ENCODE measurements at regions not wholly inside any gene's neighbourhood (a gene's known extent, or its start where the extent isn't known, plus 50 kb on each side); places are given as distances from the start of the nearest gene placed in this dataset.

DNA sequence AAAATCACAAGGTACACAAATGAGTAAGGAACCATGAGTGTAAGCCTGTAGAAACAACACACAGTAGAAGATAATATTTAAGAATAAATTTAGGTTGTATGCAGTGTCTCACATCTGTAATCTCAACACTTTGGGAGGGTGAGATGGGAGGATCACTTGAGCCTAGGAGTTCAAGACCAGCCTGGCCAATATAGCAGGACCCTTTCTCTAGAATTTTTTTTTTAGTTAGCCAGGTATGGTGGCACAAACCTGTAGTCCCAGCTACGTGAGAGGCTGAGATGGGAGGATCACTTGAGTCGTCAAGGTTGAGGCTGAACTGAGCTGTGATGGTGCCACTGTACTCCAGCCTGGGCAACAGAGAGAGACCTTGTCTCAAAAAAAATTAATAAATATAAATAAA is 401.2 kb upstream of the RORB start:
- no peak overlapping the region for H4K91ac ChIP-seq (ENCODE audit: insufficient read depth, low read depth, low read length)
- no peak for ATAC-seq (ENCODE audit: low read depth)

More for the DNA sequence above, 401.2 kb upstream of the RORB start:
- no peak overlapping the region for H3K9ac ChIP-seq (ENCODE audit: low read depth, low read length)
- no peak overlapping the region for H3K4me2 ChIP-seq (ENCODE audit: low read depth, low read length)
- H4K5ac ChIP-seq (ENCODE audit: low read depth, low read length) = no peak overlapping the region
- H2BK5ac ChIP-seq (ENCODE audit: low read depth, low read length, poor library complexity, severe bottlenecking) = no peak overlapping the region
- H4K20me1 ChIP-seq (ENCODE audit: insufficient read depth, low read length) = no peaks in the 10 kb centered on the region
- H2BK15ac ChIP-seq (ENCODE audit: low read depth, low read length) = no peak overlapping the region
- no peak overlapping the region for H2BK20ac ChIP-seq (ENCODE audit: low read depth, low read length)
- TF ChIP-seq, protein P1, sequence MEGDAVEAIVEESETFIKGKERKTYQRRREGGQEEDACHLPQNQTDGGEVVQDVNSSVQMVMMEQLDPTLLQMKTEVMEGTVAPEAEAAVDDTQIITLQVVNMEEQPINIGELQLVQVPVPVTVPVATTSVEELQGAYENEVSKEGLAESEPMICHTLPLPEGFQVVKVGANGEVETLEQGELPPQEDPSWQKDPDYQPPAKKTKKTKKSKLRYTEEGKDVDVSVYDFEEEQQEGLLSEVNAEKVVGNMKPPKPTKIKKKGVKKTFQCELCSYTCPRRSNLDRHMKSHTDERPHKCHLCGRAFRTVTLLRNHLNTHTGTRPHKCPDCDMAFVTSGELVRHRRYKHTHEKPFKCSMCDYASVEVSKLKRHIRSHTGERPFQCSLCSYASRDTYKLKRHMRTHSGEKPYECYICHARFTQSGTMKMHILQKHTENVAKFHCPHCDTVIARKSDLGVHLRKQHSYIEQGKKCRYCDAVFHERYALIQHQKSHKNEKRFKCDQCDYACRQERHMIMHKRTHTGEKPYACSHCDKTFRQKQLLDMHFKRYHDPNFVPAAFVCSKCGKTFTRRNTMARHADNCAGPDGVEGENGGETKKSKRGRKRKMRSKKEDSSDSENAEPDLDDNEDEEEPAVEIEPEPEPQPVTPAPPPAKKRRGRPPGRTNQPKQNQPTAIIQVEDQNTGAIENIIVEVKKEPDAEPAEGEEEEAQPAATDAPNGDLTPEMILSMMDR (conservative IDR thresholded peaks at IDR 0.05; ENCODE audit: low read depth, low read length) = no peak
- no peak for TF ChIP-seq MXI1 (IDR thresholded peaks at IDR 0.05; ENCODE audit: borderline replicate concordance, low read depth, low read length)
- TF ChIP-seq MAZ (IDR thresholded peaks at IDR 0.05; ENCODE audit: borderline replicate concordance, low read depth, low read length) = no peak
- TF ChIP-seq POLR2A (IDR thresholded peaks at IDR 0.05; ENCODE audit: low read depth, low read length) = no peak
- no peak for TF ChIP-seq MAFK (IDR thresholded peaks at IDR 0.05; ENCODE audit: low read depth, low read length)
- no peak for TF ChIP-seq CEBPB (IDR thresholded peaks at IDR 0.05; ENCODE audit: low read depth, low read length)
- no peak for TF ChIP-seq NFE2L2 (IDR thresholded peaks at IDR 0.05; ENCODE audit: low read depth, low read length)
- TF ChIP-seq, protein P2, sequence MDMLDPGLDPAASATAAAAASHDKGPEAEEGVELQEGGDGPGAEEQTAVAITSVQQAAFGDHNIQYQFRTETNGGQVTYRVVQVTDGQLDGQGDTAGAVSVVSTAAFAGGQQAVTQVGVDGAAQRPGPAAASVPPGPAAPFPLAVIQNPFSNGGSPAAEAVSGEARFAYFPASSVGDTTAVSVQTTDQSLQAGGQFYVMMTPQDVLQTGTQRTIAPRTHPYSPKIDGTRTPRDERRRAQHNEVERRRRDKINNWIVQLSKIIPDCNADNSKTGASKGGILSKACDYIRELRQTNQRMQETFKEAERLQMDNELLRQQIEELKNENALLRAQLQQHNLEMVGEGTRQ (IDR thresholded peaks at IDR 0.05; ENCODE audit: low read depth, low read length) = no peak
- no peak overlapping the region for H2AFZ ChIP-seq (replicated peaks; ENCODE audit: low read length, poor library complexity)
- no peak overlapping the region for H2AK5ac ChIP-seq (ENCODE audit: low read depth, low read length)
- H3K4me1 ChIP-seq (ENCODE audit: control insufficient read depth, insufficient read depth, low read length) = no peaks in the 10 kb centered on the region
- H2BK120ac ChIP-seq (ENCODE audit: low read depth, low read length) = no peak overlapping the region
- dilution Hi-C loops (cut with HindIII; ENCODE audit: low sequenced_read_pairs, unreplicated experiment) (no loop called here), intact Hi-C loops (cut with micrococcal nuclease) (no loop called here), in situ Hi-C loops (cut with MboI; ENCODE audit: low sequenced_read_pairs) (no loop called here)
- H3K27ac ChIP-seq (ENCODE audit: insufficient read depth, low read length) = no peak overlapping the region
- H3K9me1 ChIP-seq (ENCODE audit: insufficient read depth, low read length) = no peaks in the 10 kb centered on the region
- no peak overlapping the region for H2AK9ac ChIP-seq (replicated peaks; ENCODE audit: low read depth, low read length, poor library complexity)
- no CpG with 5 or more reads among the region's 2 CpGs for WGBS, 2 experiments (ENCODE audit: extremely low coverage in 2 of 2, insufficient read length in 1 of 2)
- H3K4me3 ChIP-seq (ENCODE audit: insufficient read depth, low read depth, low read length) = no peak overlapping the region
- H3K14ac ChIP-seq (replicated peaks; ENCODE audit: low read depth, low read length) = no peak overlapping the region
- POLR2A ChIA-PET (ENCODE audit: unreplicated experiment) = no interaction called here
- H3K4ac ChIP-seq (ENCODE audit: low read depth, low read length) = no peak overlapping the region
- DNase-seq = no peak
- H3K23ac ChIP-seq (ENCODE audit: low read depth, low read length) = no peak overlapping the region
- CTCF ChIA-PET = no interaction called here
- H3K79me1 ChIP-seq (ENCODE audit: low read depth in 1 of 2, low read length in 2 of 2) = no peaks in the 10 kb centered on the region
- no peaks in the 10 kb centered on the region for H3K36me3 ChIP-seq (ENCODE audit: control insufficient read depth, insufficient read depth, low read length)
- no peaks in the 10 kb centered on the region for H3K9me3 ChIP-seq (ENCODE audit: control insufficient read depth, insufficient read depth, low read length)
- H4K8ac ChIP-seq (ENCODE audit: low read depth in 2 of 2, low read length in 2 of 2) = no peak overlapping the region
- H3K56ac ChIP-seq (ENCODE audit: extremely low read depth, insufficient read depth, low read length) = no peak overlapping the region
- no peak overlapping the region for H3K18ac ChIP-seq (ENCODE audit: low read depth, low read length)
- no peaks in the 10 kb centered on the region for H3K27me3 ChIP-seq (ENCODE audit: control insufficient read depth, insufficient read depth, low read length)
- no TSS peak for BruUV-seq (replicated peaks)

Measured in IMR-90 (cell line).